Putamen (tissue), 1 donor: ENCODE measurements at regions not wholly inside any gene's neighbourhood (a gene's known extent, or its start where the extent isn't known, plus 50 kb on each side); places are given as distances from the start of the nearest gene placed in this dataset.

Source experiments
- DNase-seq: peaks from one replicate; pipeline ENCODE4 v3.0.0-alpha.2; 2016; ENCODE audit warnings: low spot score

- DNase-seq: no peak
These were observed 57.5 kb upstream of the WDR1 start for GRCh38 chr4:10173754-10174749.

- DNase-seq: no peak
These were observed 56.6 kb upstream of the WDR1 start for GRCh38 chr4:10173037-10173753.

GRCh38 chr4:10172278-10172921 lies 55.8 kb upstream of the WDR1 start:
- DNase-seq: no peak

- no peak for DNase-seq
These were observed 54.5 kb upstream of the WDR1 start for GRCh38 chr4:10171055-10171454.

GRCh38 chr4:10169839-10170387 lies 53.3 kb upstream of the WDR1 start:
- DNase-seq: no peak

- DNase-seq: no peak
These were observed 51.6 kb upstream of the WDR1 start for GRCh38 chr4:10168151-10168550.

DNA sequence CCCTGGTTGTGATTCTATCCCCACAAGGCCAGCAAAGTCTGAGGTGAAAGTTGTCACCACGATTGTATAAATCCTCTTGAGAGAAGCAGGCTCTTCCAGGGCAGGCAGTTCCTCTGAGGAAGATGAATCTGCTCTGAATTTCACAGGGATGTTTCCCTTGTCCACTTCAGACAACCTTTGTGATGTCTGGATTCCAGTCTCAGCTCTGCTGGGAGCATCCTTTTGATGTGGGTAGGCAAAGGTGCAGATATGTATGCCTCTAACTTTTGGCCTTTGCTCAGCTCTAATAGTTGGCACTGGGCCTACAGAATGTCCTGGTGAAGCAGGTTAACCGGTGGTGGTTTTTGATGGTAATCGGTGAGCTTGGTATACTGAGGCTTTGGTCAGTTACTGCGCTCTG lies 50.6 kb upstream of the WDR1 start:
- no peak for DNase-seq
